ENCODE measurements at regions not wholly inside any gene's neighbourhood (a gene's known extent, or its start where the extent isn't known, plus 50 kb on each side); places are given as distances from the start of the nearest gene placed in this dataset.

GRCh38 chrX:69019073-69019890 is 146.0 kb downstream of the PJA1 start:
- DNase-seq (ENCODE audit: low read depth) = no peak
- no peak overlapping the region for H3K4me3 ChIP-seq (ENCODE audit: control insufficient read depth, low read depth, low read length)
- TF ChIP-seq, protein P1, sequence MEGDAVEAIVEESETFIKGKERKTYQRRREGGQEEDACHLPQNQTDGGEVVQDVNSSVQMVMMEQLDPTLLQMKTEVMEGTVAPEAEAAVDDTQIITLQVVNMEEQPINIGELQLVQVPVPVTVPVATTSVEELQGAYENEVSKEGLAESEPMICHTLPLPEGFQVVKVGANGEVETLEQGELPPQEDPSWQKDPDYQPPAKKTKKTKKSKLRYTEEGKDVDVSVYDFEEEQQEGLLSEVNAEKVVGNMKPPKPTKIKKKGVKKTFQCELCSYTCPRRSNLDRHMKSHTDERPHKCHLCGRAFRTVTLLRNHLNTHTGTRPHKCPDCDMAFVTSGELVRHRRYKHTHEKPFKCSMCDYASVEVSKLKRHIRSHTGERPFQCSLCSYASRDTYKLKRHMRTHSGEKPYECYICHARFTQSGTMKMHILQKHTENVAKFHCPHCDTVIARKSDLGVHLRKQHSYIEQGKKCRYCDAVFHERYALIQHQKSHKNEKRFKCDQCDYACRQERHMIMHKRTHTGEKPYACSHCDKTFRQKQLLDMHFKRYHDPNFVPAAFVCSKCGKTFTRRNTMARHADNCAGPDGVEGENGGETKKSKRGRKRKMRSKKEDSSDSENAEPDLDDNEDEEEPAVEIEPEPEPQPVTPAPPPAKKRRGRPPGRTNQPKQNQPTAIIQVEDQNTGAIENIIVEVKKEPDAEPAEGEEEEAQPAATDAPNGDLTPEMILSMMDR (IDR thresholded peaks at IDR 0.05; ENCODE audit: control insufficient read depth, insufficient read depth, low read depth, low read length, missing control alignments) = no peak

- TF ChIP-seq, protein P1 (IDR thresholded peaks at IDR 0.05; ENCODE audit: control insufficient read depth, insufficient read depth, low read depth, low read length, missing control alignments) = no peak
- no peak for DNase-seq (ENCODE audit: low read depth)
Observed at GRCh38 chrX:69018416-69019072, 146.7 kb downstream of the PJA1 start.

GRCh38 chrX:69016293-69016941 is 148.8 kb downstream of the PJA1 start:
- no peak for DNase-seq (ENCODE audit: low read depth)
- no peak overlapping the region for H3K4me3 ChIP-seq (ENCODE audit: control insufficient read depth, low read depth, low read length)
- TF ChIP-seq, protein P1 (IDR thresholded peaks at IDR 0.05; ENCODE audit: control insufficient read depth, insufficient read depth, low read depth, low read length, missing control alignments) = no peak

More at GRCh38 chrX:69018416-69019072, 146.7 kb downstream of the PJA1 start:
- H3K4me3 ChIP-seq (ENCODE audit: control insufficient read depth, low read depth, low read length) = no peak overlapping the region

DNA sequence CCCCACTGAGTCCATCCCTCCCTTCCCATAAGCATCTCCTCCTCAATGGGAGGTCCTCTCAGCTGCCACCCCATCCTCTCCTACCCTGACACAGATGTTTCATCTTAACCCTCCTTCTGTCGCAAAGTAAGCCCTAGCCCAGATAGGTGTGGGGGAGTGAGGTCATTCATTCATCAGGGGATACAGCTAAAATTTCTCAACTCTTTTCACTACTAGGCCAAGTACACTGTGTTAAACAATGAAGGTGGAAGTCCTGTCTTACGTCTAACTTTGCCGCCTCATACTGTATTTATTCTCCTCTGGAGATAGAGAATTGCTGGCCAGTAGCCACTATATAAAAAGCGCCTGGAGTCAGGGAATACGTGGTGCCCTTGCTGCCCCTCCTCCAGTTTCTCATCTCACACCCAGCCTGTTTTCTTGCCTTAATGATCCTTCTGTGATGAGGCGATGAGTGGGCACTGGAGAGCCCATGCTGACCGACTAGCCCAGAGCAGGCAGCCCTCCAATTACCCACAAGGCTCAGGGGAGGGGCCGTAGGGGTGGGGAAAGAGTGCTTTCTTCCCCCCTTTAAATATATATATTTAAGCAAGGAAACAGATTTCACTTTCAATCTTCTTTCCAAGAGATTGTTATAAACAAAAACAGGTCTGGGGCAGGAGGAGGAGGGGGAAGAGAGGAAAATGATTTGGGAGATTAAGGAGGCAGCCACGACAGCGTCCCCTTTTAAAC is 149.5 kb downstream of the PJA1 start:
- TF ChIP-seq, protein P1 (IDR thresholded peaks at IDR 0.05; ENCODE audit: control insufficient read depth, insufficient read depth, low read depth, low read length, missing control alignments) = no peak
- DNase-seq (ENCODE audit: low read depth) = no peak
- no peak overlapping the region for H3K4me3 ChIP-seq (ENCODE audit: control insufficient read depth, low read depth, low read length)

GRCh38 chrX:69015156-69015555 is 150.1 kb downstream of the PJA1 start:
- DNase-seq (ENCODE audit: low read depth) = no peak
- TF ChIP-seq, protein P1 (IDR thresholded peaks at IDR 0.05; ENCODE audit: control insufficient read depth, insufficient read depth, low read depth, low read length, missing control alignments) = no peak
- no peak overlapping the region for H3K4me3 ChIP-seq (ENCODE audit: control insufficient read depth, low read depth, low read length)

DNA sequence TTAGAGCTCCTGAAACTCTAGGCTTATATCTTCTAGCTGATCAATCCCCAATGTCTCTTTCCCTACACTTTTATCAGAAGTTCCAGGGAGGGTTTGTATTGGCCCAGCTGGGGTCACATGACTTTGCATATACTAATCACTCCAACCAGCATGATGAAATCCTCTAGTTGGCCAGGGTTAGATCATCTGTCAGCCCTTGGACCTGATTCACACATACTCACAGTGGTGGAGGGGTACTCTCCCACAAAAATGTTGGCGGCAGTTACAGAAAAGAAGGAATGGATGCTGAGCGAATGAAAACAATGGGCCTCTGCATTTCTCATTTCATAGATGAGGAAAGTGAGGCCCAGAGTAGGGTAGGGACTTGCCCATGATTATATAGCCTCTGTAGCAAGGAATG is 151.1 kb downstream of the PJA1 start:
- no peak for DNase-seq (ENCODE audit: low read depth)
- TF ChIP-seq, protein P1 (IDR thresholded peaks at IDR 0.05; ENCODE audit: control insufficient read depth, insufficient read depth, low read depth, low read length, missing control alignments) = no peak
- no peak overlapping the region for H3K4me3 ChIP-seq (ENCODE audit: control insufficient read depth, low read depth, low read length)

All from AG09309 (cell line).